Liver (tissue), 8 donors: ENCODE measurements at regions not wholly inside any gene's neighbourhood (a gene's known extent, or its start where the extent isn't known, plus 50 kb on each side); places are given as distances from the start of the nearest gene placed in this dataset.

Source experiments
- DNase-seq: peaks from one replicate; pipeline ENCODE4 v3.0.0-alpha.2; 2017; ENCODE audit warnings: low spot score
- H3K27ac ChIP-seq, 2 donors: one replicate each; pipeline ENCODE4 v1.7.0; 2013; ENCODE audit warnings: inconsistent platforms in 2 of 2, low read length in 2 of 2, control low read depth in 1 of 2, low read depth in 1 of 2, mild to moderate bottlenecking in 1 of 2
- H3K27me3 ChIP-seq, 4 donors: one replicate each; pipeline versions ENCODE4 v1.6.1 to v1.7.0; 2013; ENCODE audit warnings: low read length in 3 of 4, inconsistent platforms in 1 of 4, mild to moderate bottlenecking in 1 of 4, moderate library complexity in 1 of 4; ENCODE audit not compliant: control insufficient read depth in 4 of 4, insufficient read depth in 4 of 4
- H3K36me3 ChIP-seq, 4 donors: one replicate each; pipeline versions ENCODE4 v1.6.1 to v1.7.0; 2013; ENCODE audit warnings: low read length in 3 of 4, mild to moderate bottlenecking in 3 of 4, low read depth in 1 of 4, moderate library complexity in 1 of 4; ENCODE audit not compliant: control insufficient read depth in 4 of 4, insufficient read depth in 3 of 4
- H3K4me1 ChIP-seq, 4 donors: one replicate each; pipeline versions ENCODE4 v1.6.1 to v1.7.0; 2013; ENCODE audit warnings: low read length in 3 of 4, mild to moderate bottlenecking in 3 of 4, moderate library complexity in 1 of 4; ENCODE audit not compliant: control insufficient read depth in 4 of 4, insufficient read depth in 4 of 4
- H3K4me3 ChIP-seq, 3 donors: one replicate each; pipeline versions ENCODE4 v1.6.1 to v1.7.0; 2013; ENCODE audit warnings: low read length in 3 of 3, control low read depth in 1 of 3, low read depth in 1 of 3, mild to moderate bottlenecking in 1 of 3
- H3K9ac ChIP-seq, 2 donors: one replicate each; pipeline ENCODE4 v1.7.0; 2013; ENCODE audit warnings: low read length in 2 of 2, mild to moderate bottlenecking in 2 of 2, moderate library complexity in 2 of 2, control low read depth in 1 of 2, low read depth in 1 of 2
- H3K9me3 ChIP-seq, 4 donors: one replicate each; pipeline versions ENCODE4 v1.6.1 to v1.7.0; 2013; ENCODE audit warnings: low read length in 3 of 4; ENCODE audit not compliant: control insufficient read depth in 4 of 4
- ATF3 ChIP-seq: IDR thresholded peaks from 2 replicates; pipeline ENCODE4 v1.6.1; 2016; ENCODE audit warnings: antibody characterized with exemption
- EGR1 ChIP-seq, 2 donors: IDR thresholded peaks; 2 replicates each; pipeline ENCODE4 v1.6.1; 2016 to 2018; ENCODE audit warnings: antibody characterized with exemption in 2 of 2, low read depth in 2 of 2
- FOXA1 ChIP-seq: IDR thresholded peaks from 2 replicates; pipeline ENCODE4 v1.6.1; 2016; ENCODE audit warnings: antibody characterized with exemption
- GABPA ChIP-seq, 2 donors: IDR thresholded peaks in 1 of 2; conservative IDR thresholded peaks in 1 of 2; 2 replicates each; pipeline ENCODE4 v1.6.1; 2016; ENCODE audit warnings: antibody characterized with exemption in 2 of 2, mild to moderate bottlenecking in 1 of 2, moderate library complexity in 1 of 2
- HNF4A ChIP-seq, 2 donors: conservative IDR thresholded peaks; 2 replicates each; pipeline ENCODE4 v1.6.1; 2016; ENCODE audit warnings: antibody characterized with exemption in 2 of 2, mild to moderate bottlenecking in 2 of 2
- HNF4G ChIP-seq: IDR thresholded peaks from 2 replicates; pipeline ENCODE4 v1.6.1; 2016; ENCODE audit warnings: antibody characterized with exemption
- MAX ChIP-seq: IDR thresholded peaks from 2 replicates; pipeline ENCODE4 v1.6.1; 2016; ENCODE audit warnings: antibody characterized with exemption
- NR2F2 ChIP-seq: IDR thresholded peaks from 2 replicates; pipeline ENCODE4 v1.6.1; 2016; ENCODE audit warnings: antibody characterized with exemption
- RAD21 ChIP-seq, 2 donors: IDR thresholded peaks; 2 replicates each; pipeline ENCODE4 v1.6.1; 2016; ENCODE audit warnings: antibody characterized with exemption in 2 of 2, mild to moderate bottlenecking in 2 of 2
- REST ChIP-seq: IDR thresholded peaks from 2 replicates; pipeline ENCODE4 v1.6.1; 2016; ENCODE audit warnings: antibody characterized with exemption, mild to moderate bottlenecking
- RXRA ChIP-seq, 2 donors: IDR thresholded peaks; 2 replicates each; pipeline ENCODE4 v1.6.1; 2017 to 2018; ENCODE audit warnings: antibody characterized with exemption in 2 of 2, mild to moderate bottlenecking in 1 of 2
- SP1 ChIP-seq: IDR thresholded peaks from 2 replicates; pipeline ENCODE4 v1.6.1; 2018; ENCODE audit warnings: antibody characterized with exemption, mild to moderate bottlenecking
- TAF1 ChIP-seq: conservative IDR thresholded peaks from 2 replicates; pipeline ENCODE4 v1.6.1; 2016; ENCODE audit warnings: antibody characterized with exemption, mild to moderate bottlenecking
- YY1 ChIP-seq: IDR thresholded peaks from 2 replicates; pipeline ENCODE4 v1.6.1; 2016; ENCODE audit warnings: antibody characterized with exemption, mild to moderate bottlenecking
- ZBTB33 ChIP-seq: IDR thresholded peaks from 2 replicates; pipeline ENCODE4 v1.6.1; 2016; ENCODE audit warnings: antibody characterized with exemption
- WGBS: extraction: QIAGEN DNeasy Blood & Tissue Kit; methylation state at CpG from one replicate; pipeline ENCODE4 v1.1.7; 2013; 5-methylcytosine and 5-hydroxymethylcytosine counted together
- TF ChIP-seq, protein P1 (sequence below): fragments of 150-350 bp; IDR thresholded peaks from 2 replicates; pipeline ENCODE4 v1.5.1; 2017; ENCODE audit warnings: improper control_type of control experiment, low read depth, low read length; ENCODE audit not compliant: missing input control
- donor health status: healthy.
- donor health status: healthy.
- donor health status: healthy.
- donor health status: healthy.
- donor health status: healthy.

- Histone ChIP-seq H3K9ac (no peak overlapping the region), H3K9me3 (no peaks in the 10 kb centered on the region), H3K4me3 (no peak overlapping the region), H3K27ac (no peak overlapping the region), H3K36me3 (no peaks in the 10 kb centered on the region), H3K4me1 (no peaks in the 10 kb centered on the region), H3K27me3 (peaks cover 0 to 3% (median under 1%) of the 10 kb centered on the region in 4 donors)
- no peak for DNase-seq
- WGBS, result 75% methylated on average over 1 of the region's 1 CpG
- no peak for TF ChIP-seq MAX
Measured at GRCh38 chr2:106982350-106982749, 96.4 kb upstream of the ST6GAL2 start.

DNA sequence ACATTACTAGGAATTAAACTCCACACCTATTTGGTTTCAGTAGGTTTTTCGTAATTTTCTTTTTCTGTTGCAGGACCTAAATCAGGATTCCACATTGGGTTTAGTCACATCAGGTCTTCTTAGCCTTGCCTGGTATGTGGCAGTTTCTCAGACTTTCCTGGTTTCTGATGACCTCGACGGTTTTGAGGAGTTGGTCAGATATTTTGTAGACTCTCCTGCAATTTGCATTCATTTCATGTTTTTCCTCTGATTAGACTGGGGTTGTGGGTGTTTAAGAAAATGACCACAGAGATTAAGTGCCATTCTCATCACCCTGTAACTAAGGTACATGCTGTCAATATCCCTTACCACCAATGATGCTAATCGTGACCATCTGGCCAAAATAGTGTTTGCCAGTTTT, 97.3 kb upstream of the ST6GAL2 start:
- Histone ChIP-seq H3K4me3 (no peak overlapping the region), H3K9me3 (no peaks in the 10 kb centered on the region), H3K36me3 (no peaks in the 10 kb centered on the region), H3K27ac (no peak overlapping the region), H3K27me3 (peaks cover 0 to 3% (median under 1%) of the 10 kb centered on the region in 4 donors), H3K9ac (no peak overlapping the region), H3K4me1 (no peaks in the 10 kb centered on the region)
- TF ChIP-seq NR2F2 (no peak), RAD21 (IDR thresholded peaks at IDR 0.05) (no peak), EGR1 (IDR thresholded peaks at IDR 0.05; ENCODE audit: low read depth in 2 of 2) (no peak), HNF4A (conservative IDR thresholded peaks at IDR 0.05) (no peak), TAF1 (no peak), SP1 (no peak), HNF4G (no peak), MAX (no peak), ZBTB33 (no peak), GABPA (IDR thresholded peaks at IDR 0.05 in 1 of 2, conservative IDR thresholded peaks at IDR 0.05 in 1 of 2) (no peak), RXRA (IDR thresholded peaks at IDR 0.05) (no peak), YY1 (no peak), ATF3 (no peak), REST (no peak), FOXA1 (no peak)
- TF ChIP-seq, protein P1, sequence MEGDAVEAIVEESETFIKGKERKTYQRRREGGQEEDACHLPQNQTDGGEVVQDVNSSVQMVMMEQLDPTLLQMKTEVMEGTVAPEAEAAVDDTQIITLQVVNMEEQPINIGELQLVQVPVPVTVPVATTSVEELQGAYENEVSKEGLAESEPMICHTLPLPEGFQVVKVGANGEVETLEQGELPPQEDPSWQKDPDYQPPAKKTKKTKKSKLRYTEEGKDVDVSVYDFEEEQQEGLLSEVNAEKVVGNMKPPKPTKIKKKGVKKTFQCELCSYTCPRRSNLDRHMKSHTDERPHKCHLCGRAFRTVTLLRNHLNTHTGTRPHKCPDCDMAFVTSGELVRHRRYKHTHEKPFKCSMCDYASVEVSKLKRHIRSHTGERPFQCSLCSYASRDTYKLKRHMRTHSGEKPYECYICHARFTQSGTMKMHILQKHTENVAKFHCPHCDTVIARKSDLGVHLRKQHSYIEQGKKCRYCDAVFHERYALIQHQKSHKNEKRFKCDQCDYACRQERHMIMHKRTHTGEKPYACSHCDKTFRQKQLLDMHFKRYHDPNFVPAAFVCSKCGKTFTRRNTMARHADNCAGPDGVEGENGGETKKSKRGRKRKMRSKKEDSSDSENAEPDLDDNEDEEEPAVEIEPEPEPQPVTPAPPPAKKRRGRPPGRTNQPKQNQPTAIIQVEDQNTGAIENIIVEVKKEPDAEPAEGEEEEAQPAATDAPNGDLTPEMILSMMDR, result no peak
- WGBS, result 75% methylated on average over 4 of the region's 4 CpGs
- no peak for DNase-seq
